Peyer's patch (tissue), 4 donors: ENCODE measurements at regions not wholly inside any gene's neighbourhood (a gene's known extent, or its start where the extent isn't known, plus 50 kb on each side); places are given as distances from the start of the nearest gene placed in this dataset.

Experiments
- DNase-seq, 3 donors: peaks; one replicate each; pipeline ENCODE4 v3.0.0-alpha.2; 2017 to 2019
- H3K27ac ChIP-seq, 4 donors: fragments of 200-600 bp; sonication (generic); one replicate each; pipeline ENCODE4 v1.5.1; 2016 to 2019
- H3K27me3 ChIP-seq, 2 donors: fragments of 200-600 bp; sonication (generic); one replicate each; pipeline ENCODE4 v1.5.1; 2019
- H3K36me3 ChIP-seq, 3 donors: fragments of 200-600 bp; sonication (generic); one replicate each; pipeline ENCODE4 v1.5.1; 2016 to 2019
- H3K4me1 ChIP-seq, 4 donors: fragments of 200-600 bp; sonication (generic); one replicate each; pipeline ENCODE4 v1.5.1; 2016 to 2019
- H3K4me3 ChIP-seq, 4 donors: fragments of 200-600 bp; sonication (generic); 1 replicate in 3 of 4; 2 replicates in 1 of 4; pipeline ENCODE4 v1.5.1; 2016 to 2019; ENCODE audit warnings: mild to moderate bottlenecking in 1 of 4
- H3K9me3 ChIP-seq, 4 donors: fragments of 200-600 bp; sonication (generic); one replicate each; pipeline ENCODE4 v1.5.1; 2016 to 2019; ENCODE audit warnings: mild to moderate bottlenecking in 1 of 4
- CTCF ChIP-seq, 6 experiments: fragments of 450-650 bp in 4 of 6; fragments of 200-600 bp in 2 of 6; sonication (generic) in 1 of 6; IDR thresholded peaks; one replicate each; pipeline ENCODE4 v1.5.1; 2017 to 2019; ENCODE audit warnings: antibody characterized with exemption in 6 of 6, mild to moderate bottlenecking in 3 of 6, moderate library complexity in 1 of 6
- POLR2A ChIP-seq, 2 donors: fragments of 450-650 bp; IDR thresholded peaks; one replicate each; pipeline ENCODE4 v1.5.1; 2017; ENCODE audit warnings: antibody characterized with exemption in 2 of 2, mild to moderate bottlenecking in 2 of 2, moderate library complexity in 2 of 2

GRCh38 chr9:129487658-129488483 lies 133.0 kb downstream of the C9orf50 start:
- Histone ChIP-seq H3K27ac (peak overlapping the region; percentile 84 to 98 (median 92)), H3K27me3 (no peaks in the 10 kb centered on the region), H3K4me1 (peaks cover 6 to 58% (median 25%) of the 10 kb centered on the region in 4 donors), H3K4me3 (peak overlapping the region; percentile 56 to 61 (median 58)), H3K9me3 (no peaks in the 10 kb centered on the region), H3K36me3 (no peaks in the 10 kb centered on the region)
- TF ChIP-seq POLR2A (IDR thresholded peaks at IDR 0.05) = no peak
- TF ChIP-seq CTCF (IDR thresholded peaks at IDR 0.05) = no peak
- peak in 2 of 3 donors; percentile 64 to 74 for DNase-seq

GRCh38 chr9:129486756-129487657 lies 133.9 kb downstream of the C9orf50 start:
- no peaks in the 10 kb centered on the region for H3K9me3 ChIP-seq
- peak overlapping the region; percentile 84 to 98 (median 92) for H3K27ac ChIP-seq
- TF ChIP-seq POLR2A (IDR thresholded peaks at IDR 0.05) (no peak), CTCF (IDR thresholded peaks at IDR 0.05) (no peak)
- H3K4me1 ChIP-seq = peaks cover 6 to 58% (median 28%) of the 10 kb centered on the region in 4 donors
- H3K36me3 ChIP-seq = no peaks in the 10 kb centered on the region
- no peak for DNase-seq
- H3K4me3 ChIP-seq = no peak overlapping the region
- no peaks in the 10 kb centered on the region for H3K27me3 ChIP-seq

GRCh38 chr9:129485145-129485774 lies 135.6 kb downstream of the C9orf50 start:
- peaks cover 6 to 53% (median 26%) of the 10 kb centered on the region in 4 donors for H3K4me1 ChIP-seq
- TF ChIP-seq POLR2A (IDR thresholded peaks at IDR 0.05) (no peak), CTCF (IDR thresholded peaks at IDR 0.05) (no peak)
- no peaks in the 10 kb centered on the region for H3K36me3 ChIP-seq

GRCh38 chr9:129484352-129485000 lies 136.4 kb downstream of the C9orf50 start:
- peak overlapping the region; percentile 82 to 96 (median 94) for H3K27ac ChIP-seq
- peaks cover 6 to 50% (median 23%) of the 10 kb centered on the region in 4 donors for H3K4me1 ChIP-seq
- no peak for TF ChIP-seq CTCF (IDR thresholded peaks at IDR 0.05)

More at GRCh38 chr9:129485145-129485774, 135.6 kb downstream of the C9orf50 start:
- H3K9me3 ChIP-seq = no peaks in the 10 kb centered on the region
- no peak overlapping the region for H3K4me3 ChIP-seq
- no peaks in the 10 kb centered on the region for H3K27me3 ChIP-seq
- no peak for DNase-seq
- peak overlapping the region; percentile 34 to 98 (median 90) for H3K27ac ChIP-seq

More at GRCh38 chr9:129484352-129485000, 136.4 kb downstream of the C9orf50 start:
- no peaks in the 10 kb centered on the region for H3K36me3 ChIP-seq
- H3K27me3 ChIP-seq = no peaks in the 10 kb centered on the region
- H3K4me3 ChIP-seq = no peak overlapping the region
- H3K9me3 ChIP-seq = no peaks in the 10 kb centered on the region
- no peak for DNase-seq
